PFSK-1 (cell line): ENCODE measurements at regions not wholly inside any gene's neighbourhood (a gene's known extent, or its start where the extent isn't known, plus 50 kb on each side); places are given as distances from the start of the nearest gene placed in this dataset.

Experiments used
- FOXP2 ChIP-seq: optimal IDR thresholded peaks from 2 replicates; pipeline ENCODE3; 2011; ENCODE audit warnings: borderline replicate concordance, control low read depth, inconsistent platforms; ENCODE audit not compliant: insufficient read depth; ENCODE audit errors: extremely low read length, extremely low read depth
- POLR2AphosphoS5 ChIP-seq: IDR thresholded peaks from 2 replicates; pipeline ENCODE4 v1.6.1; 2012; ENCODE audit warnings: low read depth, mild to moderate bottlenecking, control low read depth, low read length, moderate library complexity
- SIN3A ChIP-seq: IDR thresholded peaks from 2 replicates; pipeline ENCODE4 v1.6.1; 2012; ENCODE audit warnings: mild to moderate bottlenecking, low read length, moderate library complexity, borderline replicate concordance; ENCODE audit not compliant: insufficient read depth
- TAF1 ChIP-seq: IDR thresholded peaks from 2 replicates; pipeline ENCODE4 v1.6.1; 2012; ENCODE audit warnings: low read length, control low read depth, borderline replicate concordance; ENCODE audit not compliant: insufficient read depth
- TF ChIP-seq, protein P1 (sequence below), 2 experiments: IDR thresholded peaks; 2 replicates each; pipeline versions ENCODE4 v1.6.1 to v1.8.0; 2011 to 2012; ENCODE audit warnings: low read depth in 2 of 2, low read length in 2 of 2, control low read depth in 1 of 2, inconsistent platforms in 1 of 2, mild to moderate bottlenecking in 1 of 2, moderate library complexity in 1 of 2; ENCODE audit not compliant: insufficient read depth in 1 of 2

DNA sequence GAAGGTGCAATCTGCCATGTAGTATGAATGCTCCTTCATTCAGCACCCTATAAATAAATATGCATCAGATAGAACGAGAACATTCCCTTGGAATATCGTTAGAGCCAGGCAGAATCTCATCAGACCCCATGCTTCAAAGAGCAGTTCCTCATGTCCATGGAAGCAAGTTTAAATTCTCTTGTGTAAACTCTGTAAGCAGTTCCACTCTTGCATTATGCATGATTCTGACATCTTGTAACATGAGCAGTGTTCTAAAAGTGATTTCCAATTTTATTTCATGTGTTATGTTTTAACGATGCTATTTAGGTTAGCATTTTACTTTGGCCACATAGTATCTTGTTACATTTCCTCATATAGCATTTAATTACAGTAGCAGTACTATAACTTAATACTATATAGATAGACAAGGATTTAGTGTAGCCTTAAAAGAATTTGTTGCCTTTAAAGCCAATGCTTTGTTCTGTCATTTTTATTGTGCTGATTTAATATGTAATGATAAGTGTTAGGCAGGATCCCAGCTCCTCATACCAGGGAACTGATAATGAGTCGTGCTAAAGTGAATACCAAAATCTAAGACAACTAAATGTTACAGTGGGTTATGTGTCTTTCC lies 161.2 kb upstream of the NECTIN3 start:
- TF ChIP-seq SIN3A: no peak
- TF ChIP-seq, protein P1, sequence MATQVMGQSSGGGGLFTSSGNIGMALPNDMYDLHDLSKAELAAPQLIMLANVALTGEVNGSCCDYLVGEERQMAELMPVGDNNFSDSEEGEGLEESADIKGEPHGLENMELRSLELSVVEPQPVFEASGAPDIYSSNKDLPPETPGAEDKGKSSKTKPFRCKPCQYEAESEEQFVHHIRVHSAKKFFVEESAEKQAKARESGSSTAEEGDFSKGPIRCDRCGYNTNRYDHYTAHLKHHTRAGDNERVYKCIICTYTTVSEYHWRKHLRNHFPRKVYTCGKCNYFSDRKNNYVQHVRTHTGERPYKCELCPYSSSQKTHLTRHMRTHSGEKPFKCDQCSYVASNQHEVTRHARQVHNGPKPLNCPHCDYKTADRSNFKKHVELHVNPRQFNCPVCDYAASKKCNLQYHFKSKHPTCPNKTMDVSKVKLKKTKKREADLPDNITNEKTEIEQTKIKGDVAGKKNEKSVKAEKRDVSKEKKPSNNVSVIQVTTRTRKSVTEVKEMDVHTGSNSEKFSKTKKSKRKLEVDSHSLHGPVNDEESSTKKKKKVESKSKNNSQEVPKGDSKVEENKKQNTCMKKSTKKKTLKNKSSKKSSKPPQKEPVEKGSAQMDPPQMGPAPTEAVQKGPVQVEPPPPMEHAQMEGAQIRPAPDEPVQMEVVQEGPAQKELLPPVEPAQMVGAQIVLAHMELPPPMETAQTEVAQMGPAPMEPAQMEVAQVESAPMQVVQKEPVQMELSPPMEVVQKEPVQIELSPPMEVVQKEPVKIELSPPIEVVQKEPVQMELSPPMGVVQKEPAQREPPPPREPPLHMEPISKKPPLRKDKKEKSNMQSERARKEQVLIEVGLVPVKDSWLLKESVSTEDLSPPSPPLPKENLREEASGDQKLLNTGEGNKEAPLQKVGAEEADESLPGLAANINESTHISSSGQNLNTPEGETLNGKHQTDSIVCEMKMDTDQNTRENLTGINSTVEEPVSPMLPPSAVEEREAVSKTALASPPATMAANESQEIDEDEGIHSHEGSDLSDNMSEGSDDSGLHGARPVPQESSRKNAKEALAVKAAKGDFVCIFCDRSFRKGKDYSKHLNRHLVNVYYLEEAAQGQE (IDR thresholded peaks at IDR 0.05; ENCODE audit: insufficient read depth in 1 of 2, low read depth in 2 of 2, low read length in 2 of 2): no peak
- no peak for TF ChIP-seq POLR2AphosphoS5
- TF ChIP-seq FOXP2: no peak
- TF ChIP-seq TAF1: no peak

DNA sequence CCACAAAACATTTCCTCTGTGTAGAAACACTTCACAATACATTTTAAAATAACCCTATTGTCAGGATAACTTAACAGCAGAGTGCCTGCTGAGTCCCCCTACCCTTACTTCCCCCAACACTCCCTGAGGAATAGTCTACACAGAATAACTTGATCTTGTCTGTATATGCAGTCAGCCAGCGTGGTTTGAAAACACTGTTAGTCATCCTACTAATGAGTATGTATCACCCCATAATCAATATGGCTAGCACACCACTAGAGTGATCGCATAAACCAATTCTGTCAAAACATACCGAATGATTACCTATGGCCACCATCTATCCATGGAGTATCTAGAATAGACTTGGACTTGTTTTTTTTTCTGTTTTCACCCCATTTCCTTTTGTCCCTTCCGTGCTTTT lies 152.7 kb upstream of the NECTIN3 start:
- no peak for TF ChIP-seq SIN3A
- no peak for TF ChIP-seq TAF1
- TF ChIP-seq FOXP2: no peak
- TF ChIP-seq POLR2AphosphoS5: no peak
- TF ChIP-seq, protein P1 (IDR thresholded peaks at IDR 0.05; ENCODE audit: insufficient read depth in 1 of 2, low read depth in 2 of 2, low read length in 2 of 2): no peak

DNA sequence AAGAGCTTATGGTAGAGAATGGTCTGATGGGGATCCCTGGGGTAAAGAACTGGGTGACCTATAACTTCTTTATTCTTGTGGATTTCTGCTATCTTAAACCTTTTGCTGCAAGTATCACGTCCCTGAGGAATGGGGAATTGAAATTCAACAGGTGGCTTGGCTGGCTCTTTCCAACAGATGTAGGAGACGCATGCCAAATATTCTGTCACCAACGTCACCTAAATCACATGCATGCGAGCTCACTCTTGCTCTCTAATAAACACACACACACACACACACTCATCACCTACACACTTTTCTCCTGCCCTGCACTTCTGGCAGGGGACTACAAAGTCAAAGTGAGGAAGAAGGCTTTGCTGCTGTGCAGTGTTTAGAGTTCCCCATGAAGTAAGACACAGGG lies 145.8 kb upstream of the NECTIN3 start:
- TF ChIP-seq POLR2AphosphoS5: no peak
- TF ChIP-seq, protein P1 (IDR thresholded peaks at IDR 0.05; ENCODE audit: insufficient read depth in 1 of 2, low read depth in 2 of 2, low read length in 2 of 2): no peak
- no peak for TF ChIP-seq SIN3A
- no peak for TF ChIP-seq FOXP2
- no peak for TF ChIP-seq TAF1

DNA sequence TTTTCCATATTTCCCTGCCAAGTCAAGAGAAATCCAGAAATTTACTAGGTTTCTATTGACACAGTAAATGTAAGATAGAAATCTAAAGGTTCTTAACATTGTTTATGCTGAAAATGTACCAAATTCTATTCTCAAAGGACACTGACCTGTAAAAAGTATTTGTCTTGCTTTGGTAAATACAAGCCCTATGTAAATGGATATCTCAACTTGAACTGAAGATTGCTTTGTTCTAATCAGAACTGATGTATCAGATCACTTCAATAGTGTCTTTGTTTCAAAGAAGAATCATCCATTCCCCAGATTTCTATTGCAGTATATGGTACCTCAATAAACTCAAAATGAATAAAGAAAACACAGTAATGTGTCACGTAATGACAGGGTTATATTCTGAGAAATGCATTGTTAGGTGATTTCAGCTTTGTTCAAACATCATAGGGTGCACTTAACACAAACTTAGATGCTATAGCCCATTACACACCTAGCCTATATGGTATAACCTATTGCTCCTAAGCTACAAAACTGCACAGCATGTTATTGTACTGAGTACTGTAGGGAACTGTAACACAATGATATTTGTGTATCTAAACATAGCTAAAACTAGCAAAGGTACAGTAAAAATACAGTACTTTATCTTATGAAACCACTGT lies 143.5 kb upstream of the NECTIN3 start:
- TF ChIP-seq, protein P1 (IDR thresholded peaks at IDR 0.05; ENCODE audit: insufficient read depth in 1 of 2, low read depth in 2 of 2, low read length in 2 of 2): no peak
- no peak for TF ChIP-seq FOXP2
- TF ChIP-seq TAF1: no peak
- TF ChIP-seq POLR2AphosphoS5: no peak
- TF ChIP-seq SIN3A: no peak

DNA sequence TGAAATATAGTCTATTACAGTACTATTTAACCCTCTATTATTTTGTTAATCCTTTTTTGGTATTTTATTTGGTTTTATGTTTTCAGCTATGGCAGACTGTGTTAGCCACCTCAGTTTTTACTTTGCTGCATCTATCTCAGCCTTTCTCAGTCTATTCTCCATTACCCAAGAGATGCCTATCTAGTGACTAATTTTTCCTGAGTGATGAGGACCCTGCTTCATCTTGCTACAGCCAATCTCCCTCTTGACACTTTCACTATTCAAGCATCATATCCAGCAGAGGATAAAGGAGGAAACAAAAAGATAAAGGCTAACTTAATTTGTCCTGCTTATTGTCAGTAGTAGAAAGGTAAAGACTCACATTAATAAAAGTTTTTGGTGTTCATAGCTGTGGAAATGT lies 141.8 kb upstream of the NECTIN3 start:
- TF ChIP-seq, protein P1 (IDR thresholded peaks at IDR 0.05; ENCODE audit: insufficient read depth in 1 of 2, low read depth in 2 of 2, low read length in 2 of 2): no peak
